OCI-LY1 (cell line): ENCODE measurements at regions not wholly inside any gene's neighbourhood (a gene's known extent, or its start where the extent isn't known, plus 50 kb on each side); places are given as distances from the start of the nearest gene placed in this dataset.

Experiments
- H2AFZ ChIP-seq: fragments of 200-600 bp; sonication (generic), shearing (Covaris generic); 2 replicates; pipeline ENCODE4 v1.6.0; 2014; ENCODE audit warnings: antibody characterized with exemption, mild to moderate bottlenecking, low read length
- H3F3A ChIP-seq: fragments of 200-600 bp; sonication (generic), shearing (Covaris generic); 2 replicates; pipeline ENCODE4 v1.6.0; 2014; ENCODE audit warnings: mild to moderate bottlenecking, antibody characterized with exemption, low read length, moderate library complexity; ENCODE audit not compliant: insufficient read depth
- H3K27ac ChIP-seq: fragments of 200-600 bp; sonication (generic); 2 replicates; pipeline ENCODE4 v1.5.1; 2014; ENCODE audit warnings: low read length, mixed run types, mild to moderate bottlenecking, low read depth; ENCODE audit not compliant: poor library complexity, severe bottlenecking
- H3K27me3 ChIP-seq: fragments of 200-600 bp; sonication (generic); 2 replicates; pipeline ENCODE4 v1.6.0; 2014; ENCODE audit warnings: antibody characterized with exemption, mild to moderate bottlenecking, low read length, moderate library complexity; ENCODE audit not compliant: insufficient read depth
- H3K36me3 ChIP-seq: fragments of 200-600 bp; sonication (generic); 2 replicates; pipeline ENCODE4 v1.6.1; 2014; ENCODE audit warnings: mild to moderate bottlenecking, antibody characterized with exemption, low read length, moderate library complexity, mixed read lengths; ENCODE audit not compliant: insufficient read depth
- H3K4me1 ChIP-seq: fragments of 200-600 bp; sonication (generic); 2 replicates; pipeline ENCODE4 v1.5.1; 2014; ENCODE audit warnings: mild to moderate bottlenecking, low read length, moderate library complexity; ENCODE audit not compliant: insufficient read depth, severe bottlenecking
- H3K4me2 ChIP-seq: fragments of 200-600 bp; sonication (generic), shearing (Covaris generic); 2 replicates; pipeline ENCODE4 v1.6.1; 2014; ENCODE audit warnings: low read length
- H3K4me3 ChIP-seq: fragments of 200-600 bp; sonication (generic); 2 replicates; pipeline ENCODE4 v1.5.1; 2014; ENCODE audit warnings: low read length, low read depth, mild to moderate bottlenecking, mixed read lengths; ENCODE audit not compliant: poor library complexity, severe bottlenecking
- H3K79me2 ChIP-seq: fragments of 200-600 bp; shearing (Covaris generic); 2 replicates; pipeline ENCODE4 v1.6.1; 2016; ENCODE audit warnings: mixed run types, low read length, mixed read lengths; ENCODE audit not compliant: insufficient read depth
- H3K9ac ChIP-seq: fragments of 200-600 bp; sonication (generic), shearing (Covaris generic); 2 replicates; pipeline ENCODE4 v1.6.1; 2014; ENCODE audit warnings: mild to moderate bottlenecking, low read length, mixed read lengths
- H3K9me2 ChIP-seq: fragments of 200-600 bp; sonication (generic), shearing (Covaris generic); 2 replicates; pipeline ENCODE4 v1.6.1; 2014; ENCODE audit warnings: low read depth, mild to moderate bottlenecking, low read length, mixed read lengths
- H3K9me3 ChIP-seq: fragments of 200-600 bp; shearing (Covaris generic); 2 replicates; pipeline ENCODE4 v1.6.1; 2014; ENCODE audit warnings: low read length, mixed read lengths
- H4K20me1 ChIP-seq: fragments of 200-600 bp; sonication (generic), shearing (Covaris generic); 2 replicates; pipeline ENCODE4 v1.6.0; 2016; ENCODE audit warnings: mild to moderate bottlenecking, low read length; ENCODE audit not compliant: insufficient read depth
- CTCF ChIP-seq: fragments of 200-600 bp; sonication (generic), shearing (Covaris generic); IDR thresholded peaks from 2 replicates; pipeline ENCODE4 v1.5.1; 2017; ENCODE audit warnings: mild to moderate bottlenecking, antibody characterized with exemption, low read length, moderate library complexity, mixed read lengths
- EZH2 ChIP-seq: fragments of 200-600 bp; sonication (generic), shearing (Covaris generic); IDR thresholded peaks from 2 replicates; pipeline ENCODE4 v1.8.0; 2017; ENCODE audit warnings: borderline replicate concordance, mixed run types, mild to moderate bottlenecking, antibody characterized with exemption, low read length, moderate library complexity, mixed read lengths

- H3K4me3 ChIP-seq = no peak overlapping the region
- H3K79me2 ChIP-seq = no peaks in the 10 kb centered on the region
Observed at GRCh38 chr4:28388471-28388870, 1527.8 kb downstream of the STIM2 start.

GRCh38 chr4:28391877-28392276, 1531.2 kb downstream of the STIM2 start:
- Histone ChIP-seq H3K4me2 (no peak overlapping the region), H3K9me3 (no peaks in the 10 kb centered on the region), H3K36me3 (no peaks in the 10 kb centered on the region), H3F3A (no peaks in the 10 kb centered on the region), H3K4me1 (no peaks in the 10 kb centered on the region), H3K4me3 (no peak overlapping the region), H3K9me2 (no peaks in the 10 kb centered on the region), H3K27me3 (no peaks in the 10 kb centered on the region), H3K79me2 (no peaks in the 10 kb centered on the region), H3K27ac (no peak overlapping the region), H2AFZ (no peak overlapping the region), H3K9ac (no peak overlapping the region), H4K20me1 (no peaks in the 10 kb centered on the region)
- no peak for TF ChIP-seq CTCF
- no peak for TF ChIP-seq EZH2

More at GRCh38 chr4:28388471-28388870, 1527.8 kb downstream of the STIM2 start:
- Histone ChIP-seq H2AFZ (no peak overlapping the region), H3K27me3 (no peaks in the 10 kb centered on the region), H3K27ac (no peak overlapping the region), H3K9me3 (no peaks in the 10 kb centered on the region), H3F3A (no peaks in the 10 kb centered on the region), H3K9ac (no peak overlapping the region), H3K9me2 (no peaks in the 10 kb centered on the region), H4K20me1 (no peaks in the 10 kb centered on the region), H3K4me1 (no peaks in the 10 kb centered on the region), H3K4me2 (no peak overlapping the region), H3K36me3 (no peaks in the 10 kb centered on the region)
- TF ChIP-seq CTCF (no peak), EZH2 (no peak)

GRCh38 chr4:28402751-28403150, 1542.1 kb downstream of the STIM2 start:
- Histone ChIP-seq H3K4me1 (no peaks in the 10 kb centered on the region), H3K27ac (no peak overlapping the region), H3K4me2 (no peak overlapping the region), H3K9me3 (no peaks in the 10 kb centered on the region), H3K9ac (no peak overlapping the region), H3K79me2 (no peaks in the 10 kb centered on the region), H3K36me3 (no peaks in the 10 kb centered on the region), H4K20me1 (no peaks in the 10 kb centered on the region), H3K27me3 (no peaks in the 10 kb centered on the region), H3K4me3 (no peak overlapping the region), H3K9me2 (no peaks in the 10 kb centered on the region), H3F3A (no peaks in the 10 kb centered on the region), H2AFZ (no peak overlapping the region)
- TF ChIP-seq CTCF (no peak), EZH2 (no peak)
